ENCODE measurements at regions not wholly inside any gene's neighbourhood (a gene's known extent, or its start where the extent isn't known, plus 50 kb on each side); places are given as distances from the start of the nearest gene placed in this dataset.

- TF ChIP-seq CTCF (IDR thresholded peaks at IDR 0.05), result no peak
- no peak for TF ChIP-seq POLR2A (IDR thresholded peaks at IDR 0.05)
These were observed 271.9 kb upstream of the SPRY2 start for GRCh38 chr13:80612804-80613203.

Measured in sigmoid colon (tissue), 3 donors.